Natural killer cell treated with Interleukin-12 subunit alpha and Interleukin-12 subunit beta and Interleukin-15 and Interleukin-18, amount 100 ng/mL, for 72 hours (primary cell): ENCODE measurements at regions not wholly inside any gene's neighbourhood (a gene's known extent, or its start where the extent isn't known, plus 50 kb on each side); places are given as distances from the start of the nearest gene placed in this dataset.

ENCODE experiments used
- ATAC-seq, 2 donors: fragments of 150-1000 bp; cut with Tn5 transposase in 1 of 2; sonication (Bioruptor Pico), chemical (Tn5 transposase) in 1 of 2; 2 replicates each; pipeline ENCODE4 v1.10.0; 2021
- DNase-seq: peaks from one replicate; pipeline ENCODE4 v3.0.0; 2022; ENCODE audit warnings: low spot score
- H3K27ac Mint-ChIP-seq, 2 donors: 1 replicate in 1 of 2; 2 replicates in 1 of 2; pipeline ENCODE4 v1.8.0; 2022; ENCODE audit warnings: mixed read lengths in 2 of 2, mild to moderate bottlenecking in 1 of 2, moderate library complexity in 1 of 2
- H3K27me3 Mint-ChIP-seq, 2 donors: 1 replicate in 1 of 2; 2 replicates in 1 of 2; pipeline ENCODE4 v1.8.0; 2022; ENCODE audit warnings: mixed read lengths in 2 of 2
- H3K36me3 Mint-ChIP-seq: one replicate; pipeline ENCODE4 v1.8.0; 2022; ENCODE audit warnings: mixed read lengths
- H3K4me1 Mint-ChIP-seq, 2 donors: 1 replicate in 1 of 2; 2 replicates in 1 of 2; pipeline ENCODE4 v1.8.0; 2022; ENCODE audit warnings: low read depth in 2 of 2, mixed read lengths in 2 of 2, mild to moderate bottlenecking in 1 of 2
- H3K4me3 Mint-ChIP-seq: one replicate; pipeline ENCODE4 v1.8.0; 2022; ENCODE audit warnings: mixed read lengths
- H3K9me3 Mint-ChIP-seq: 2 replicates; pipeline ENCODE4 v1.8.0; 2022; ENCODE audit warnings: mixed read lengths

DNA sequence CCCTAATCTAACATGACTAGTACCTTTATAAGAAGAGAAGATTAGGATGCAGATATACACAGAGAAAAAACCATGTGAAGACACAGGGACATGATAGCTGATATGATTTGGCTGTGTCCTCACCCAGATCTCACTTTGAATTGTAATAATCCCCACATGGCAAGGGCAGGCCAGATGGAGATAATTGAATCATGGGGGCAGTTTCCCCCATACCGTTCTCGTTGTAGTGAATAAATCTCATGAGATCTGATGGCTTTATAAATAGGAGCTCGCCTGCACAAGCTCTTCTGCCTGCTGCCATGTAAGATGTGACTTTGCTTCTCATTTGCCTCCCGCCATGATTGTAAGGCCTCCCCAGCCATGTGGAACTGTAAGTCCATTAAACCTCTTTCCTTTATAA is 364.3 kb downstream of the FBXW7 start:
- H3K27me3 Mint-ChIP-seq: peaks cover 7 to 9% of the 10 kb centered on the region in 2 donors
- peaks cover 0 to 4% of the 10 kb centered on the region in 2 donors for H3K4me1 Mint-ChIP-seq
- no peaks in the 10 kb centered on the region for H3K36me3 Mint-ChIP-seq
- no peaks in the 10 kb centered on the region for H3K9me3 Mint-ChIP-seq
- H3K27ac Mint-ChIP-seq: no peak overlapping the region
- no peak for DNase-seq
- H3K4me3 Mint-ChIP-seq: no peak overlapping the region
- no peak for ATAC-seq

DNA sequence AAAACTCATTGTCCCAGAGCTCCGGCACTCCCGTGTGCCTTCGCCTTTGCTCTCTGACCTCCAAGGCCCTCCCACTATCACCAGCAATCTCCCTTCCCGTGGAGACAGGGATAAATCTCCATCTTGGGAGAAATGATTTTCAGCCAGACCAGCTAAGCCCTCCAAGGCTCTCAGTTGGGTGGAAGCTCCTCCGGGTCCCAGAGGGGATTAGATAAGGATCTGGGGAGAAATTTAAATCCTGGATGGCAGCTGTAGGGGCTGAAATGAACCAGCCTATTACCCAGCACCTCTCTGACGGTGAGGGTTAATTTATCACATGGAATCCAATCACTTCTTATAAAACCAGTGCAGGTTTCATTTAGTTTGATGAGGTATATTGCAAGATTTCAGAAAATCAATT is 366.2 kb downstream of the FBXW7 start:
- Mint-ChIP-seq H3K9me3 (no peaks in the 10 kb centered on the region), H3K27ac (no peak overlapping the region), H3K27me3 (peaks cover 9 to 12% of the 10 kb centered on the region in 2 donors), H3K4me3 (no peak overlapping the region), H3K4me1 (peaks cover 0 to 4% of the 10 kb centered on the region in 2 donors), H3K36me3 (no peaks in the 10 kb centered on the region)
- no peak for ATAC-seq
- no peak for DNase-seq

DNA sequence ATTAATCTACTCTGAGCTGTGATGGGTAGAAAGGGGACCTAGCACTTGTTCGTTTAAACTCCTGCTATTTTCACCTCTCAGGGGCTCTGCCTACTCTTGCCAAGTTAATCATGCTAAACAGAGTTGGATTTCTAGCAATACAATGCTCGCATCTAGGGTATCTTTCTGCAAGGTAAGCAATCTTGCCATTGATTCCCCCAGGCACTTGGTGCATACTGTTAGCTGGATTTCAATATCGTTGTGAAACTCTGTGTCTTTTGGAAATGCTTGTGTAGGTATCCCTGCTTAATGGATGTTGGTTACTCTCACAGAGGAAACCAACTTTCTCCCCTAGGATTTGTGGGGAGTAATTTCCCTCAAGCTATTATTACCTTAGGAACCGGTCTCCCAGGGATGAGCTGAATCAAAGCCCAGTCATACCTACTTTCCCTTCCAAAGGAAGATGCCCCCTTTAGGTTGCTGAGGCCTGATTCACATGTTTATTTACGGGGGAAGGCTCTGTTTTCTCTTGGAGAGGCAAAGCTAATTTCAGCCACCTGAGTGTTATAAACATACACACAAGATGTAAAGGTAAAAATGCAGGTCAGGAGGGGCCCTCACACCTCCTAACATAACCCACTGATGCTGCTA is 366.8 kb downstream of the FBXW7 start:
- Mint-ChIP-seq H3K36me3 (no peaks in the 10 kb centered on the region), H3K9me3 (no peaks in the 10 kb centered on the region), H3K4me1 (peaks cover 0 to 4% of the 10 kb centered on the region in 2 donors), H3K27me3 (peaks cover 14 to 15% of the 10 kb centered on the region in 2 donors), H3K4me3 (no peak overlapping the region), H3K27ac (no peak overlapping the region)
- no peak for DNase-seq
- ATAC-seq: no peak

DNA sequence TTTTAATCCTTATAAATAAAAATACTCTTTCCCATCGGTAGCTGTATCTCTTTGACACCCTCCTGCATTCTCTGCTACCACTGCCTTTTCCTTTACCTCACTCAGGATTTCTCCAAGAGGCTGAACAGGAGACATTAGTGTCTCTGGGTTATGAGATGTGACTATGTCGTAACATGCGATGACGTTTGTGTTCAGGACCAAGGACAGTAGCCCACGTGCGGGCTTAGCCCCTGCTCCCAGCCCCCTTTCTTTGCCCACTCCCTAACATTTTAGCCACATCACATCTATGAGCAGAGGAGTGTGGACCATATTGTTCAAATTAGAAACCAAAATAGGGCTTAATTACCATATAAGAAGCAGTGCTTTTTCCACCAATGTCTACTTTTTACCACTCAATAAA is 369.3 kb downstream of the FBXW7 start:
- Mint-ChIP-seq H3K27me3 (peaks cover 16 to 23% of the 10 kb centered on the region in 2 donors), H3K4me3 (no peak overlapping the region), H3K4me1 (peaks cover 0 to 4% of the 10 kb centered on the region in 2 donors), H3K9me3 (no peaks in the 10 kb centered on the region), H3K27ac (no peak overlapping the region), H3K36me3 (no peaks in the 10 kb centered on the region)
- ATAC-seq (no peak), DNase-seq (no peak)

DNA sequence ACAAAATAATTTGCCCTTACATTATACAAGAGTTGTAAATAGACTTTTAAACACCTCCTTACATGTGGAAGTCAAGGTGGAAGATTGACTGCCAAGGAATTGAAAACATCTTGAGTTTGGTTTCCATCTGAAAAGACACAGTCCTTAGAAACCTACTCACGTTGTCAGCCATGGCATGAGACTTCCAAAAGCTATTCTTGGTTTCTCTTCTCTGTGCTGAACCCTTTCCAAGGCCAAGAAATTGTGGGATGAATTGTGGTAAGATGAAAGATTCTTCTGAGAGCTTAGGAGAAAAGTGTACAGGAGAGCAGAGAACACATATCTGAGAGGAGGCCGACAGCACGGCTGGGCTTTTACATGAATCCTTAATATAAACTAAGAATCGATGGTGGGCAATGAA is 370.0 kb downstream of the FBXW7 start:
- H3K4me1 Mint-ChIP-seq: peaks cover 0 to 4% of the 10 kb centered on the region in 2 donors

DNA sequence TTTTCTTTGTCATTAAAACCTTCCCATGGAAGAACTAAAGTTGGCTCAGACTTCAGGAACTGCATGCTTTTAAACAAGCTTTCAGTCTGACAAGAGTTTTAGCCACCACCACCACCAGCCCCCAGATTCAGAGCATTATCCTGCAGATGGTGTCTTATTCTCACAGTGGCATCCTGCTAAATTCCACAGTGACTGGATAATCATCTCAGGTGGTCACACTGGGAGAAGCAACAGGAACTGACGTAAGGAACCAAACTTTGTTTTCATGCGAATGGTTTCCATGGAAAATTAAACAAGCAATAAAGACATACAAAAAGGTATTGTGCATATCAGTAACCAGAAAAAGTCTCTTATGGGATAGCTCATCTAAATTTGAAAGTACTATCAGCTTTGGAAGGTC is 370.7 kb downstream of the FBXW7 start:
- Mint-ChIP-seq H3K9me3 (no peaks in the 10 kb centered on the region), H3K4me1 (peaks cover 0 to 4% of the 10 kb centered on the region in 2 donors), H3K4me3 (no peak overlapping the region), H3K36me3 (no peaks in the 10 kb centered on the region), H3K27me3 (peaks cover 16 to 23% of the 10 kb centered on the region in 2 donors), H3K27ac (no peak overlapping the region)
- DNase-seq: no peak
- ATAC-seq: no peak

More for the DNA sequence above, 370.0 kb downstream of the FBXW7 start:
- no peak overlapping the region for H3K4me3 Mint-ChIP-seq
- ATAC-seq (no peak), DNase-seq (no peak)
- H3K27me3 Mint-ChIP-seq: peaks cover 16 to 23% of the 10 kb centered on the region in 2 donors
- H3K27ac Mint-ChIP-seq: no peak overlapping the region
- H3K9me3 Mint-ChIP-seq: no peaks in the 10 kb centered on the region
- no peaks in the 10 kb centered on the region for H3K36me3 Mint-ChIP-seq

DNA sequence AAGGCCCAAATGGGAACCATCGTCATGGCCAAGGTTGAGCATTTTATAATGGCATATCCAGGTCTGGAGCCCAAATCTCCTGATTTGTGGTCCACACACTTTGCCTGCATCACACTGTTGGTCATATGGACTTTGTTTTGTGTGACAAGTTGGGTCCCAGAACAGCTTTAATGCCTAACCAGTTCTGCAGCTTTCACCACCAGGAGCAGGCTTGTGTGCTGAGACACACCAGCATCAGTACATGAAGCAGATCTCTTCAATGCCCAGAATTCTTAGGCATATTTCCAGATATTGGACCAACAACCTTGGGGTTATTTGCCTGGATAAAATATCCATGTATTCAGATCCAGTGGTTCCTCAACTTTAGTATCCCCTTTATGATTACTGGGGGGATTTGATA is 371.3 kb downstream of the FBXW7 start:
- ATAC-seq (no peak), DNase-seq (no peak)
- Mint-ChIP-seq H3K4me1 (peaks cover 0 to 4% of the 10 kb centered on the region in 2 donors), H3K36me3 (no peaks in the 10 kb centered on the region), H3K27ac (no peak overlapping the region), H3K4me3 (no peak overlapping the region), H3K9me3 (no peaks in the 10 kb centered on the region), H3K27me3 (peaks cover 16 to 23% of the 10 kb centered on the region in 2 donors)

DNA sequence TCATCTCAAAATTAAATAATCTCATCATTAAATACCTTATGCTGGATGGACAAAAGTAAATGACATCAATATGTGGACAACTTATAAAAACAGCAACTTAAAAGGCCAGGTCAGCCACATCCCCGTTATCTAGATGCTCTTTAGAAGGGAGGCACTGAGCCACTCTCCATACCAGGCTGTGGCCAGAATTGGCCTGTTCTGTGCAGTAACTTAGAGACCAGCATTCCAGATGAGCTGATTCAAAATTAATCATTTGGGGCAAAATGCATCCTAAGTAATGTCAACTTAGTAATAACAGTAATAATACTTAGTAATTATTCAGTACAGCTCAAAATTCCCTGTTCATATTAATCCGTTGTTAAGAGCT is 373.6 kb downstream of the FBXW7 start:
- Mint-ChIP-seq H3K36me3 (no peaks in the 10 kb centered on the region), H3K27me3 (peaks cover 9 to 15% of the 10 kb centered on the region in 2 donors), H3K9me3 (no peaks in the 10 kb centered on the region), H3K4me1 (peaks cover 0 to 3% of the 10 kb centered on the region in 2 donors), H3K27ac (no peak overlapping the region), H3K4me3 (no peak overlapping the region)
- ATAC-seq (no peak), DNase-seq (no peak)

DNA sequence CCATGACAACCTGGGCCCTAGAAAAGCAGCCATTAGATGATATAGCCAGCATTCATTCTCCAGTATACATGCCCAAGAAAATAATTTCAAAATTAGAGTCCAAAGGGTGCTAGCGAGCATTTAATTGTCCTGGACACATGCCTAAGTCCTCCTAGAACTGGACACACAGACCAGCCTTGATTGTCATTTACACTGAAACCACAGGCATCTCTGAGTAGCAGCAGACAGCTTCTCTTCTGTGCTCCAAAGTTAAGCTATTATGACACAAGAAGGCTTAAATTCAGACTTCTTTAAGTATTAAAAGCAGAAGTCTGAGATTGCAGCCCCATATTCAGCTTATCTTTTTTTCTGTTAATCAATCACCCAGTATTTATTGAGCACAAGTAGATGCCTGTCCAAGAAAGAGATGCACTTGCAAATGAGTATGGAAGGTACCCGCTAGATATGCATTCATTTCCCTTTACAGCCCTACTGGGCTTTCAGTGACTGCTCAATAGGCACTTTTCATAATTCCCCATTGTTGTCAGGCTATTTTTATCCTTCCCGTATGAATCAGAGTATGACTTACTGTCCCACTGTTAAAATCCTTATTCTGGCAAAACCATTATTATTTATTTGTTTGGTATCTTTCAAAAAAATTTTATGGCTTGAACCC is 374.1 kb downstream of the FBXW7 start:
- DNase-seq (no peak), ATAC-seq (no peak)
- Mint-ChIP-seq H3K27me3 (peaks cover 9 to 14% of the 10 kb centered on the region in 2 donors), H3K27ac (no peak overlapping the region), H3K4me3 (no peak overlapping the region), H3K36me3 (no peaks in the 10 kb centered on the region), H3K4me1 (peaks cover 0 to 3% of the 10 kb centered on the region in 2 donors), H3K9me3 (no peaks in the 10 kb centered on the region)

DNA sequence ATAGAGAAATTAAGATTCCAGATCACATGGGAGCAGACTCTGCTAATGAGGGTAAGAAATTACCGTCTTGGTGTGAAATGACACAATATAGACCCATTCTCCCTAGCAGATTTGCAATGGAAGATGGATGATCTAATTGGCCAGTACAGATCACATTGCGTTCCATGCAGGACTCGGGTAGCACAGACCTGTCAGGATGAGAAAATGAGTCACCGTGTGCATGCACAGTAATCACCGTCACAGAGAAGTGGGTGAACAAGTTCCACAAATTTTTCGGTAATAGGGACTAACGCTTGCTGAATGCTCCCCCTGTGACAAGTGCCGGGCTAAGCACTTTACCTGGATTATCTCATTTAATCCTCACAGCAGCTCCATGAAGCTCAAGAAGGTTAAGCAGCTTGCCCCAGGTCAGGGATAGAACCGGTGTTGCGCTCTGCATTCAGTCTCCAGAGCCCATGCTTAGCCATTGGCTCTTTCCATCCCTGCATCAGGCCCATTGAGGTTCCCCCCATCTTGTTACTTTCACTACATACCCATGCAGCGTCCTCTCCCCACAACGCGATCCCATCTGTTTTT is 375.6 kb downstream of the FBXW7 start:
- no peak for DNase-seq
- Mint-ChIP-seq H3K36me3 (no peaks in the 10 kb centered on the region), H3K27me3 (peaks cover 4 to 14% of the 10 kb centered on the region in 2 donors), H3K27ac (no peak overlapping the region), H3K4me3 (no peak overlapping the region), H3K4me1 (peaks cover 0 to 3% of the 10 kb centered on the region in 2 donors), H3K9me3 (no peaks in the 10 kb centered on the region)
- ATAC-seq: no peak

DNA sequence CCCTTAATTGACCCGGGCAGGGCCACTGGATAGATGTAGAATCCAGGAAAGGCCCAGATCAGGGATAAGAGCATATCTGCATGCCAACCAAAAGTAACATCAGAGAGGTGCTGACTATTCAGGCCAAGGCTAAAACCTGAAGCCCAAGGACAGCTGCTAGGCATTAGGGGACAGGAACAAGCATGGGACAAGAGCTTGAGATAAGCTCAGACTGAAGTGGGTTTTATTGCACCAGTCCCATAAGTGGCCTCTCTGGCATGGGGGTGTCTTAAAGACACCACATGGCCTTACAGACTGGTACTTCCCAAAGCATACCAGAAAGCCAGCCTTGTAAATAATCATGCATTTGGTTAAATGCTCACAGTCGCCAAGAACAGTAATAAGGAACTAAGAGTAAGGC is 376.1 kb downstream of the FBXW7 start:
- no peaks in the 10 kb centered on the region for H3K36me3 Mint-ChIP-seq
- DNase-seq (no peak), ATAC-seq (no peak)
- peaks cover 4 to 14% of the 10 kb centered on the region in 2 donors for H3K27me3 Mint-ChIP-seq
- no peaks in the 10 kb centered on the region for H3K9me3 Mint-ChIP-seq
- H3K4me3 Mint-ChIP-seq: no peak overlapping the region
- H3K27ac Mint-ChIP-seq: no peak overlapping the region
- peaks cover 0 to 3% of the 10 kb centered on the region in 2 donors for H3K4me1 Mint-ChIP-seq

DNA sequence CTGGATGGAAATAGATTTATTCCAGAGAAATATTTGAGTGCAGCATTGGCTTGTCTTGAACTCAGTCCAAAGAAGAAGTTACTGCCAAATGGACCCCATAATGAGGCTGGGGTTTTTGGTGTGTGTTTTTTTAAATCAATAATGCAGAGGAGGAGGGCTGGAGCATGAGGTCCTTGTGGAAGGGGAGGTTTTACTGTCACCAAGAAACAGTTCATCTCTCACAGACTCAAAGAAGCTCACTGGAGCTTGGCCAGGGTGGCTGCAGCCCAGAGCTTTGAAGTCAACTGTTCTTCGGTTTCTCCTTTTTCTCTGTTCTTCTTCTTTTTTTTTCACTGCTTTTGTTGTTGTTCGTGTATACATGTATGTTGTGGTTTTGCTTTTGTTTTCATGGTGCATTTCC is 377.7 kb downstream of the FBXW7 start:
- H3K4me3 Mint-ChIP-seq: no peak overlapping the region
- no peak for ATAC-seq
- H3K4me1 Mint-ChIP-seq: peaks cover 0 to 3% of the 10 kb centered on the region in 2 donors

DNA sequence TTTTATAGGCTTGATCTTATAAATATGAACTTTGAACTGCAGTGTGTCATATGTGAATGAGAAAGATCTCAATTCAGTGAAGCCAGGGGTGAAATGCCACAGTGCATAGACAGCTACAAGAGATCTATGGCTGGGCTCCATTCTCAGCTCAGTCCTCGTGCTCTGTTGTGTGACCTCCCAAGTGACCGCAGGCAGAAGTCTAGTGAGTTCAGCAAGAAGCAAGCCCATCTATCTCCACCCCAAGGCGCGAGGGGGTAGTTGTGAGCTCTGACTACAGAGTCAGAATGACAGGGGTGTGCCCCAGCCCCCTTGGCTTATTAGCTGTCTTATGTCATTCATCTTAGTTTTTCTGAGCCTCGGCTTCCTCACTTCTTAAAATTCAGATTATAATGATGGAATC is 378.3 kb downstream of the FBXW7 start:
- no peaks in the 10 kb centered on the region for H3K36me3 Mint-ChIP-seq
- peaks cover 0 to 3% of the 10 kb centered on the region in 2 donors for H3K4me1 Mint-ChIP-seq
- no peak overlapping the region for H3K4me3 Mint-ChIP-seq
- no peak overlapping the region for H3K27ac Mint-ChIP-seq
- H3K27me3 Mint-ChIP-seq: no peaks in the 10 kb centered on the region
- no peaks in the 10 kb centered on the region for H3K9me3 Mint-ChIP-seq
- ATAC-seq: no peak
- no peak for DNase-seq

More for the DNA sequence above, 377.7 kb downstream of the FBXW7 start:
- Mint-ChIP-seq H3K27ac (no peak overlapping the region), H3K36me3 (no peaks in the 10 kb centered on the region), H3K9me3 (no peaks in the 10 kb centered on the region), H3K27me3 (no peaks in the 10 kb centered on the region)
- no peak for DNase-seq

DNA sequence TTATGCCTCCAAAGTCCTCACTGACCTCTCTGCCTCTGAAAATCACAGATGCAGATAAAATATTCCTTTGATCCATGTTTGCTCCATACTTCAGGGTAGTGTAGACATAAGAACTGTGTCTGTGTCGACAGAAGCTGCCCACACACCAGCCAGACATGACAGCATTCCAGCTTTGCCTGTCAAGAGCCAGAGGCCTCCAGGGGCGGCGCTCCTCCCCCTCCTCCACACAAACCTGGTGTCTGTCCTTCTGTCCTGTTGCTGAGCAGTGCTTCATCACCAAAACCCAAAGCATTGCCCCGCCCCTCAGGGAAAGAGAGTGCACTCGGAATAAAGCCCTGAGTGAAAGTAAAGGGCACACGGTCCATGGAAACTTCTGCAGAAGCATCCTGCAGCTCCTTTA is 379.4 kb downstream of the FBXW7 start:
- H3K27me3 Mint-ChIP-seq: no peaks in the 10 kb centered on the region
- no peaks in the 10 kb centered on the region for H3K9me3 Mint-ChIP-seq
- peaks cover 0 to 3% of the 10 kb centered on the region in 2 donors for H3K4me1 Mint-ChIP-seq
- DNase-seq (no peak), ATAC-seq (no peak)
- no peak overlapping the region for H3K4me3 Mint-ChIP-seq
- no peaks in the 10 kb centered on the region for H3K36me3 Mint-ChIP-seq
- no peak overlapping the region for H3K27ac Mint-ChIP-seq
